Keratinocyte (primary cell): ENCODE measurements at regions not wholly inside any gene's neighbourhood (a gene's known extent, or its start where the extent isn't known, plus 50 kb on each side); places are given as distances from the start of the nearest gene placed in this dataset.

Experiments
- DNase-seq: peaks from one replicate; pipeline ENCODE4 v3.0.0-alpha.2; 2011; ENCODE audit warnings: low read depth, missing footprints, low spot score
- FAIRE-seq: peaks from 2 replicates; lab custom pipeline; 2011; peaks lifted over from hg19 to GRCh38; lab: Jason Lieb, UNC
- H2AFZ ChIP-seq: 2 replicates; pipeline ENCODE4 v1.6.0; 2012; ENCODE audit warnings: low read length, control low read depth, inconsistent platforms; ENCODE audit not compliant: control insufficient read depth
- H3K27ac ChIP-seq: 2 replicates; pipeline ENCODE4 v1.5.1; 2011; ENCODE audit warnings: low read length; ENCODE audit not compliant: control insufficient read depth, insufficient read depth
- H3K27me3 ChIP-seq: 3 replicates; pipeline ENCODE4 v1.6.0; 2011; ENCODE audit warnings: low read length; ENCODE audit not compliant: control insufficient read depth, insufficient read depth; ENCODE audit errors: extremely low read depth
- H3K36me3 ChIP-seq, 2 experiments: 2 replicates in 1 of 2; 3 replicates in 1 of 2; pipeline ENCODE4 v1.5.1; 2011; ENCODE audit warnings: low read length in 2 of 2, mild to moderate bottlenecking in 1 of 2; ENCODE audit not compliant: control insufficient read depth in 2 of 2, insufficient read depth in 2 of 2; ENCODE audit errors: extremely low read depth in 1 of 2
- H3K4me1 ChIP-seq: 3 replicates; pipeline ENCODE4 v1.5.1; 2011; ENCODE audit warnings: low read length; ENCODE audit not compliant: control insufficient read depth, insufficient read depth; ENCODE audit errors: extremely low read depth
- H3K4me2 ChIP-seq: 3 replicates; pipeline ENCODE4 v1.6.0; 2011; ENCODE audit warnings: low read depth, low read length; ENCODE audit not compliant: control insufficient read depth, insufficient read depth; ENCODE audit errors: extremely low read depth
- H3K4me3 ChIP-seq, 3 experiments: fragments of 200-600 bp in 1 of 3; sonication (generic) in 1 of 3; 2 replicates in 2 of 3; 3 replicates in 1 of 3; pipeline ENCODE4 v1.5.1; 2011 to 2016; ENCODE audit warnings: low read length in 3 of 3, mild to moderate bottlenecking in 3 of 3, control low read depth in 2 of 3, inconsistent platforms in 1 of 3, low read depth in 1 of 3, mixed read lengths in 1 of 3, mixed run types in 1 of 3, moderate library complexity in 1 of 3; ENCODE audit not compliant: control insufficient read depth in 2 of 3, insufficient read depth in 2 of 3; ENCODE audit errors: extremely low read depth in 1 of 3
- H3K79me2 ChIP-seq: 2 replicates; pipeline ENCODE4 v1.6.0; 2012; ENCODE audit warnings: low read length; ENCODE audit not compliant: control insufficient read depth, insufficient read depth
- H3K9ac ChIP-seq: 3 replicates; pipeline ENCODE4 v1.6.0; 2011; ENCODE audit warnings: low read length; ENCODE audit not compliant: control insufficient read depth, insufficient read depth; ENCODE audit errors: extremely low read depth
- H3K9me1 ChIP-seq: 3 replicates; pipeline ENCODE4 v1.6.0; 2011; ENCODE audit warnings: low read length; ENCODE audit not compliant: control insufficient read depth, insufficient read depth; ENCODE audit errors: extremely low read depth
- H3K9me3 ChIP-seq: 2 replicates; pipeline ENCODE4 v1.5.1; 2012; ENCODE audit warnings: low read depth, low read length; ENCODE audit not compliant: control insufficient read depth
- H4K20me1 ChIP-seq: 3 replicates; pipeline ENCODE4 v1.6.0; 2011; ENCODE audit warnings: low read length; ENCODE audit not compliant: control insufficient read depth, insufficient read depth; ENCODE audit errors: extremely low read depth
- CTCF ChIP-seq, 3 experiments: IDR thresholded peaks in 1 of 3; conservative IDR thresholded peaks in 1 of 3; optimal IDR thresholded peaks in 1 of 3; 2 replicates in 2 of 3; 3 replicates in 1 of 3; pipeline versions ENCODE3 to v1.5.1; 2011; ENCODE audit warnings: low read length in 3 of 3, mild to moderate bottlenecking in 3 of 3, moderate library complexity in 2 of 3, control low read depth in 1 of 3, inconsistent platforms in 1 of 3; ENCODE audit not compliant: insufficient read depth in 2 of 3; ENCODE audit errors: extremely low read depth in 1 of 3
- EZH2 ChIP-seq: IDR thresholded peaks from one replicate; pipeline ENCODE4 v1.6.1; 2012; ENCODE audit warnings: inconsistent platforms, mild to moderate bottlenecking, low read length, moderate library complexity
- dilution Hi-C: fragments of 300-500 bp; cut with MboI; formaldehyde crosslinking; loops from one replicate; pipeline ENCODE4 v1.7.0; 2020; ENCODE audit warnings: low sequenced_read_pairs; ENCODE audit not compliant: extremely low pct_ligation_motif_present

- dilution Hi-C loops = no loop called here
- no peak overlapping the region for H3K9ac ChIP-seq
- H2AFZ ChIP-seq = no peak overlapping the region
- H3K27me3 ChIP-seq = no peaks in the 10 kb centered on the region
- H3K79me2 ChIP-seq = no peaks in the 10 kb centered on the region
- H3K27ac ChIP-seq = no peak overlapping the region
- H3K4me2 ChIP-seq = no peak overlapping the region
- TF ChIP-seq CTCF (optimal IDR thresholded peaks at IDR 0.05 in 1 of 3, IDR thresholded peaks at IDR 0.05 in 1 of 3, conservative IDR thresholded peaks at IDR 0.05 in 1 of 3; ENCODE audit: extremely low read depth in 1 of 3, insufficient read depth in 2 of 3, low read length in 3 of 3) (no peak), EZH2 (no peak)
- no peaks in the 10 kb centered on the region for H3K36me3 ChIP-seq
- H3K9me3 ChIP-seq = no peaks in the 10 kb centered on the region
- no peak for FAIRE-seq
- H3K4me3 ChIP-seq = no peak overlapping the region
- no peaks in the 10 kb centered on the region for H4K20me1 ChIP-seq
- peaks cover 31% of the 10 kb centered on the region for H3K4me1 ChIP-seq
- H3K9me1 ChIP-seq = no peaks in the 10 kb centered on the region
- no peak for DNase-seq
Measured at GRCh38 chr6:1109134-1109533, 202.8 kb upstream of the FOXQ1 start.

GRCh38 chr6:1108198-1108597 is 203.7 kb upstream of the FOXQ1 start:
- Histone ChIP-seq H3K27ac (no peak overlapping the region), H3K4me2 (no peak overlapping the region), H3K9me3 (no peaks in the 10 kb centered on the region), H3K79me2 (no peaks in the 10 kb centered on the region), H3K9me1 (no peaks in the 10 kb centered on the region), H3K4me3 (no peak overlapping the region), H3K4me1 (peaks cover 31% of the 10 kb centered on the region), H3K9ac (no peak overlapping the region), H3K27me3 (no peaks in the 10 kb centered on the region), H4K20me1 (no peaks in the 10 kb centered on the region), H3K36me3 (no peaks in the 10 kb centered on the region), H2AFZ (no peak overlapping the region)
- dilution Hi-C loops = no loop called here
- FAIRE-seq = no peak
- no peak for DNase-seq
- TF ChIP-seq CTCF (optimal IDR thresholded peaks at IDR 0.05 in 1 of 3, IDR thresholded peaks at IDR 0.05 in 1 of 3, conservative IDR thresholded peaks at IDR 0.05 in 1 of 3; ENCODE audit: extremely low read depth in 1 of 3, insufficient read depth in 2 of 3, low read length in 3 of 3) (no peak), EZH2 (no peak)
